HG03432 (cell line): ENCODE measurements at regions not wholly inside any gene's neighbourhood (a gene's known extent, or its start where the extent isn't known, plus 50 kb on each side); places are given as distances from the start of the nearest gene placed in this dataset.
A peak's percentile ranks its signal among the peaks of the same experiment; 100 is the strongest.
"Not testable (repeated sequence)": the region's sequence is repeated elsewhere in the genome, so short reads cannot be mapped to it uniquely, and the experiment has no call there.

ENCODE experiments used
- ATAC-seq: cut with Tn5 transposase; IDR thresholded peaks from one replicate; pipeline ENCODE4 v1.9.1; 2021; ENCODE audit warnings: mild to moderate bottlenecking, moderate library complexity; ENCODE audit not compliant: unreplicated experiment

DNA sequence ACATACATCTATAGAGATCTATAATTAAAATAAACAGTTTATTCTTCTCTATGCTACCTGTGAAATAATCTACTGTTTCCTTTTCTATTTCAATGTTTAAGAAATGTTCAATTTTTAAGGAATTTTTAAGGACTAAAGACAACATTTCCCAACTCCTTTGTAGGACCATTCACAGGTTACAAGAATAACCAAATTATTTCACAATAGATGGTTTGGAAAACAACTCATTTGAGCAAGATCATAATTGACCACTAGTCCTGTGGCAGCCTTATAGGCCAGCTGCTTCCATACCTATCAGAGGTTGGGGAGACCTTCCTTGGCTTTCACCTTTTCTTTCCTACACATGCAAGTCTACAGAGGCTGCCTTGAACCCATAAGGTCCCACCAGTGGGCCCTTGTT lies 193.7 kb downstream of the TTC39B start:
- no peak for ATAC-seq

DNA sequence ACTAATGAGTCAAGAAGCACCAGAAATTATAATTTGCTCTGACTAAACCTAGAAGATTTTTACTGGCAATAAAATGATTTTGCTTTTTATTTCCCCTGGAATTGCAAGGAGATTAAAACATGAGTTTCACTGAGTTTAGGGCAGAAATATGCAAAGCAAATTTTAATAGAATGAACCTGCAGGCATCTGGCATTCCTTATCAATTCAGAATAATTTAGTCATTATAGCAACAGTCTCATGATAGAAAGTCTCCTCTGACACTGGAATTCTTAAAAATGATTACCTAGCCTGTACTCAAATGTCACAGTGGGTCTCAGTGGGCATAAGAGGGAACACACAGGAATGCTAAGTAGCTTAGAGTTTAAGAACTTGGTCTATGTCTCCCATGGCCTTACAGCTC lies 195.9 kb downstream of the TTC39B start:
- ATAC-seq, result no peak

DNA sequence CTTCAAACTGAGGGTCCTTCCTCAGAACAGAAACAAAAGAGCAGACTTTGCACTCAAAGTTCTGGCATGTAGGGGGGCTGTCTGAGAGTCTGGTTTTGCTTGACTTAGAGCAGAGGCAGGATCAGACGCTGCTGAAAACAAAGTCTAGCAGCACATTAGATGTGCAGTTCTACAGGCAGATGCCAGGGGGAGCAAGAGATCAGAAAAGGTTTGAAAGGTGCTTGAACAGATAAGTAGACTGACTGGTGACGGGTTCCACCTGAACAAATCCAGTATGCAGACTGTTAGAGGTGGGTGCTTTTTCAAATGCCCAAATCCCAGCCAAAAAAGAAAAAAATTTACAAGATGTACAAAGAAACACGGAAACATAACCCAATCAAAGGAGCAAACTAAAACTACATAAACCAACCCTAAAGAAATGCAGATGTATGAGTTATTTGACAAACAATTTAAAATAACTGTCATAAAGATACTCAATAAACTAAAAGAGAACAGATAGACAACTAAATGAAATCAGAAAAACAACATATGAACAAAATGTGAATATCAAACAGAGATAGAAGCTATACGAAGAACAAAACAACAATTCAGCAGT lies 194.7 kb upstream of the FREM1 start:
- ATAC-seq, result peak; percentile 93

DNA sequence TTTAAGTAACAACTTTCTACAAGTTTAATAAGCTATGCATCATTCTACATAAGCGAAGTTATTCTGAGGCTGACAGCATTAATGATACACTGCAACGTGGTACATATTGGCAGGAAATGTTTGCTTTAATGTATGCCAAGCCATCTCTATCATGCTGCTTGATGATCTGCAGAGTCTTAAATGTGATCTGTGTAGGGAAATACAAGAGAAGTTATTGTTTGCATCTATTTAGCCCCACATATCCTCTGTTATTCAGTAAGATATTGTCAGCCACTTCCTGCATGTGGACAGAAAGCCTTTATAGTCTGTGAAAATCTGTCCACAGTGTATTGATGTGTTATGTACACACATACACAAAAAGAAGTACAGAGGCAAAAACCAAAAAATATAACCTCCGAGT lies 193.1 kb upstream of the FREM1 start:
- ATAC-seq, result no peak

DNA sequence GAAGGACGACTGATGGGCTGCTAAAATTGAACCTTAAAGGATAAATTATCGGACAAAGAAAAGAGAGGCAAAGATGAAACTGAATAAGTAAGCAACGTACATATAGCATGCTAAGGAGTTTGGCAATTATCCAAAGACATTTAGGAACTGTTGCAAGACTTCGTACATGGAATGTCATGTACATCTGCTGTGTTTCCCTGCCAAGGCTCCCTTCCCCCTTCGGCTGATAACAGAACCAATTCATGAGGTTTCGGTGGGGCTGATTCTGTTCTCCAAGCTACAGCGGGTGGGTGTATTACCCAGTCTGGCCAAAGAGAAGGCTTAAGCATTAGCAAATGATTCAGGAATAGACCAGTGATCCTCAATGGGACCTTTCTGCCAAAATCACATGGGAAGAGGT lies 190.9 kb upstream of the FREM1 start:
- ATAC-seq, result no peak

DNA sequence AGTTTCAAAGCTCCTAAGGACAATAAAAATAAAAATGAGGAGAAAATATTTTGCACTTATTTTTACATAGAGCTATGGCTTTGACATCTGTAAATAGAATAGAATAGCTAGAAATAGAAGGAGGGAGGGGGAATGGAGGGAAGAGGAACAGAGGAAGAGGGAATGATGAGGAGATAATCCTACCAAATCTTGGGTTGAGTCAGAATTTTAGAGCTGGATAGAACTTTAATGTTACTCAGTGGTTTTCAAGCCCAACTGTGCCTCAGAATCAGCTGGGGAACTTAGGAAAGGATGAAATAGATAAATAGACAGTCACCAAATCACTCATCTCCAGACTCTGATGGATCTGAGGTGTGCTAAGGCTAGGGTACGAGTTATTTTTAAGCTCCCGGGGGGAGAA lies 190.3 kb upstream of the FREM1 start:
- ATAC-seq, result no peak

DNA sequence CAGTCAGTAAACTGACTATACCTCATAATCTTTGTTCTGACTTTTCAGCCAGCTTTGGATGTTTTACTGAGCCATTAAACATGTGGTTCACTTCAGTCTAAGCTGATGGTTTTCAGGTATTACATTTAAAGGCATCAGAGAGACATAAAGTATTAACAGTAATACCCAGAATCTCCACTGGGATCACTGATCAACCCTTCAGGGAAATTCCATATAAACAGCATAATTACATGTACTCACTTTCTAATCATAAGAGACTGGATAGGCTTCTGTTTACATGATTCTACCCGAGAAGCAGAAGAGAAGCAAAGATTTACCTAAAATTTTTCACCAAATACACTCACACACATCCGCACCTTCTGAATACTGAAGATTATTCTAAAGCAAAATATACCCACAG lies 186.7 kb upstream of the FREM1 start:
- ATAC-seq, result no peak

DNA sequence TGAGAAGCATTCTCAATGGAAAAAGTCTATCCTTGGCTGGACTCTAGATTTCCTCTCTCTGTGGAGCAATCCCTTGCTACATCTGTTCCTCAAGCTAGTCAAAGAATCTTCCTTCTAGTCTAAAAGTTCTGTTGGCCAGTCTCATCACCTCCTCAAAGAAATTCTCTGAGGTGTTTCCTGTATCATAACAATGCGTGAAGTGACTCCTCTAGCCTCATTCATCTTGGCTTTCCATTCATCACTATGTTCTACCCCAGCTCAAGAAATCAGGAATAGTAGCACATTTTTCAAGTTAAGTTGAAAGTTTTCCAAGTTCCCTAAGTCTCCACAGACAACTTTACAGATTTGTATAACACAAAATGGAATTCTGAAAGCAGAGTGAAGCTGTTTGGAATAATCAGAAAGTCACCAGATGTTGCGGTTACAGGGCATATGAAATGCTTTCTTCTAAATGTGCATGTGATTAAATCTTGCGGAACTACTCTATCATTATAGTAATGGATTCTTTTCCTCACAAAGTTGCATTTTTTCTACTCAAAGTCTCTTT lies 176.6 kb upstream of the FREM1 start:
- no peak for ATAC-seq

DNA sequence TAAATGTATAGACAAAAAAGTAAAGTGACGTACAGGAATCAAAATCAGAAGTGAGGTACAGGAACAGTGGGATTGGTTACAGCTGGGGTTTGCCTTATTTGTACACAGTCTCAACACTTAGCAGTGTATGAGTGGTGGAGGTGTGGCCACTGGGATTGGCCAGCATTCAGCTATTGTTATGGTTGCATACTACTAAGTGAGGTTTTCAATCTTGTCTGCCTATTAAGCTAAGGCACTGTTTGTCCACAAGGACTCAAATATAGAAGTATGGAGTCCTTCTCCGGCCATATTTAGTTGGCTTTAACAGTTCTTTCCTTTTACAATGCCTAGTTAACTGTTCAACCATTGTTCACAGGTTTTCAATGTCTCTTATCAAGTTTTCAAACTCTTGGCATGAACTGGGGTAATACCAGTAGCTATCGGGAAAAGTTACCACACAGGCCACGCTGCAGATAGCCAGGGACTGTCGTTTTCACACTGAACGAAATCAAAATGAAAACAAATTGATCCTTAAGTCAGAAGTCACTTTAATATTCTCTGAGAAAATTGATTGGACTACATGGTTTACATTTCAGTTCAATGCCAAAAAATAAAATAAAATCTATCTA lies 176.0 kb upstream of the FREM1 start:
- no peak for ATAC-seq

DNA sequence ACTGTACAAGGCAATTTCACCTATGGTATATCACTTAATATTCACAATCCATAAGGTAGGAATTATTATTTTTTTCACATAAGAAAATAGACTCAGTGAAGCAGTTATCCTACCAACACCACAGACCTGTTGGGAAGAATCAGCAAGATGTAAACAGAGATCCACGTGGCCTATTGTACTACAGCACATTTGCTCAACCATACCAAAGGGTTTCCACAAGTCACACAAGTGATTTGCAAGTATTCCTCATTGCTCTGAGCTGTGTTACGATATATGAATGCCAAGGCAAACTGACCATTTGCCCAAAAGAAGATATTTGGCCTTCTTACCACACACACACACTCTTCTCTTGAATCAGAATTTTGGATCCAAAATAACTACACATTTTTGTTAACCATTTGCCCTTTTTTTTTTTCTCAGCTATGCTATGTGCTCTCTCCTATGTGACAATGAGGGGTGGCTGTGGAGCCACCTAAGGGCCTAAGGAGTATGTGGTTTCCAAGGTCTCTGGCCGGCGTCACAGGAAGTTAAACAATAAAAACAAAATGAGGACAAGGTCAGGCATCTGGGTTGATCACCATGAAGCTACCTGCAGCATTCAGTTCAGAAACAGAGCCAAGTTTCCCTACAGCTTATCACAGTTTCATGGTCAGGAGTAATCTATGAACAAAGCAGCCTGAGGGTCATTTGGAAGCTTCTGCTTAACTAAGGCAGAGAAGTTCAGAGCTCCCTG lies 171.0 kb upstream of the FREM1 start:
- no peak for ATAC-seq

DNA sequence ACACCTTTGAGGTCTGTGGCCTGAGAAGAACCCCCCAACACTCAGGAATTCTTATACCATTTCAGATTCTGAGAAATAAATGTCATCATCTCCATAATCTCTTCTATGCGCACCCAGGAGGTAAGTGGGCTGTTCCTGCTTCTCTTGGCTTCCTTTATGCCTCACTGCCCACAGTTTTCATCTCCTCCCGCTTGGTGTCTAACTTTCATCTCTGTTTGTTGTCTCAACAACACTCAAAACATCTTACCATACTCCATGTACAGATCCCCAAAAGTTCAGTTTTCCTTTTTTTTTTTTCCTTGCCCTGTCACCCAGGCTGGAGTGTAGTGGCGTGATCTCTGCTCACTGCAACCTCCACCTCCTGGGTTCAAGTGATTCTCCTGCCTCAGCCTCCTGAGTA lies 170.2 kb upstream of the FREM1 start:
- ATAC-seq, result no peak

DNA sequence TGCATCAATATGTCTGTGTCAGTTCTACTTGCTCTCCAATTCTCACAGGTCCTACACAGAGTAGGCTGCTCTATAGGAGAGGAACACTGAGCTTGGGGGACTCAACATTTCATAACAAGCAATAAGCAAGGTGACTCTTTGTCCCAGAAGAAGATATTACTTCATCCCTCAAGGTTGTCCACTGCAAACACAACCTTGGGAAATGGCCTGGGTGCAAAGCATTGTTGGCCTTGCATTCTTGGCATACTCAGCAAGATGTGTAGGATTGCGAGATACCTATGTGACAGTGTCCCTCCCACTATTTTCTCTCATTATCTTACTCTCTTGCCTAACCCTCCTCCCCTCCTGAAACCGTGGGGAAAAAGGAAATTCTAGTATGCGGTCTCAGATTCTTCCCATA lies 169.8 kb upstream of the FREM1 start:
- ATAC-seq, result no peak

DNA sequence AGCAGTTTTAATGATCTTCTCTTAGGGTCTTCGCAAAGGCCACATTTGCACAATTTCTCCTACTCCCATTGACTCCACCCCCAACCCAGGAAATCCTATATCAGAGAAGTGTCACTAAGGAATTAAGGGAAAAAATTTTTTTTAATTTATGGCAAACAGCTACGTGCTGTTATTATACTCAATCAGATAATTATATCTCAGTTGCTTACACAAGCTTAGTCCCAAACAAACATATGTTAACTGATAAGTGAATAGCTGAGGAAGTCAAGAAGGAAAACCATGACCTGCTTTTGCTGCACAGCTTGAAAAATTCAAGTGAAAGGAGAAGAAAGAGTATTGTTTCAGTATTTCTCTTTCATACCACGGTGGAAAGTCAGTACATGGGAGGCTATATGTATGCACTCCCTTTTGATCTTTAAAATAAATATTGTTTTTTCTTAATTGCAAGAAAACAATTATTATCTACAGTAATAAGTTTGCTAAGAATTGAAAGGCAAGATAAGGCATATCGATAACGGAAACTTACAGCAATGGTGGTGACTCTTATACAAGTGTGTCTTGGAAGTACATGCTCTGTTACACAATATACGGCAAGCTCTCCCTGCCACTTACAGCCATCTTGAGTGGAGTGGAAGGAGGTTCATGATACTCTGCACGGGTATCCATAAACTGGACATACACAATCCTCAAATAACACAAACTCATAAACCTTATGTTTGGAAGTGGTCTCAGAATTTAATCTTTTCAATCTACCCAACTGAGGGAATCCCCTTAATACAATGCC lies 167.9 kb upstream of the FREM1 start:
- no peak for ATAC-seq

DNA sequence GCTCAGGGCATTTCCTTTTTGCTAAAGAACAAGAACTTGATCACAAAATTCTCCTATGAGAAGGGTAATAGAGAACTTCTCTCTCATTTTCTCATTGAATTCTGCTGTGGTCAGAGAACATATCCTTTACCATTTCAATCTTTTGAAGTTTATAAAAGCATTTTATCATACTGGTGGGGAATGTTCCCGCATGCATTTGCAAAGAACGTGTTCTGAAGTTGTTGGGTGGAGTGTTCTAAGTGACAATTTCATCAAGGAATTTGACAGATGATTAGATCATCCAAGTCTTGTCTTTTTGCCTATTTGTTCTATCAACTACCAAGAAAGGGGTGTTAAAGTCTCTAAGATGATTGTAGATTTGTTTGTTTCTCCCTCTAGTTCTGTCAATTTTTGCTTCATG lies 163.4 kb upstream of the FREM1 start:
- no peak for ATAC-seq

DNA sequence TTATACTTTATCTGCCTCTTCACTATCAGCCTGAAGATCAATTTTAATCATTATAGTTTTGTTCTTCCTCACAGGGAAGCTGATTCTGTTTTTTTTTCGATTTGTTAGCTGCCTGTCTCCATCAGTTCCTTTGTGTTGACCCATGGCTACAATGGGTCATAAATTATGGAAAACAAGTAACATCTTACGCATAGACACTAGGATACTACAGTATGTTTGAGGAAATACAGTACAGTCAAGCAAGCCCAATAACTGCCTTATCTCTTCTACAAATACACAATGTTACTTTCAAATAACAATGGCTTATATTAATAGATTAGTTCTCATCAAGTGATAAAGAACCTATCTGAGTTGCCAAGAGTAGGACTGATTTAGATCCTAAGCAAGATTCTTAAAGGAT lies 160.5 kb upstream of the FREM1 start:
- ATAC-seq, result no peak

DNA sequence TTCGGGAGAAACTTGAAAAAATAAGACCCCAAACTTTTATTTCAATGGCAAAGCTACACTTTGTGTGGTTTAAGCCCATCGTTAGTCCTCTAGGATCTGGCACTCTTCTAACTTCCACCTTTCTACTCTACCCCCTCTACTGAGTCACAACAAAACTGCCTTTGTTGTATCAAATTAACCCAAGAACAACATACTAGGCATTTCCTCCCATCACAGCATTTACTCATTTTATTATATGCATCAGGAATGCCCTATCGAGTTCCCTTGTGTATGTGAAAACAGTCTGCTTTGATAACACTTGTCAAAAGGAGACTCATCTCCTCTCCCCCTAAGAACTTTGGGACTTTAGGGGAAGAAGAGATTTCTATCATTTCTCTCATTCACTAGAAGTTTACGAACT lies 158.9 kb upstream of the FREM1 start:
- no peak for ATAC-seq

DNA sequence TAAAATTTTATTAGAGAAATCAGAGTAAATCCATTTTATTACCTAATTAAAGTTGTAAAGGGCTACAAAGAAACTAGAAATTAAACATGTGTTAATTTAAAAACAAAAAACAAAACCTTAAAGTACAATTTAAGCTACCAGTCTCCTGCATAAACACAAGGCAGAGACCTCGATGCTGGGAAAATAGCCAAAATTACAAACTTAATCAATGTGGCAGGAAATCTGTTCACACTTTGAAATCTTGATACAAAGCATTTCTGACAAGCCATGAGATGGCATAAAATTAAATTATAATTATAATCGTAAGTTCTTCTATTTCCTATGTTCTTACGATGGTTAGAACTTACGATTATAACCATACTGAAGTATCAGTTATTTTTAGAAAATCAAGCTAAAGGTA lies 158.0 kb upstream of the FREM1 start:
- ATAC-seq, result no peak

DNA sequence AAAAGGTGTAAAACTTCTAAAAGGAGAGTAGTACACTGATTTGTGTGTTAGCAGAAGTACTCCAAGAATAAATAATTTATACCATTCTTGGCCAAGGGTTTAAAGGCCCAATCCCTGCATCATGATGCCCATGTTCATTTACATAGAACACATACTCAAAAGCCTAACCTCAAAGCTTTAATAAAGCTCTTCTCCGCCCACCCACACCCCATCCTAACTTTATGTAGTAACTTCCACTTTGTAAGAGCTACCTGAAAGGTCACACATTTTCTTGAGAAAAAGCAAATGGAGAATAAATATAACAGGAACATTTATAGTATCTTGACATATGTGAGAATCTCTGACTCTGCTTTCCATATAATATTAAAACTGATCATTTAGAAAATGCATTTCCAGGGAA lies 148.8 kb upstream of the FREM1 start:
- no peak for ATAC-seq

DNA sequence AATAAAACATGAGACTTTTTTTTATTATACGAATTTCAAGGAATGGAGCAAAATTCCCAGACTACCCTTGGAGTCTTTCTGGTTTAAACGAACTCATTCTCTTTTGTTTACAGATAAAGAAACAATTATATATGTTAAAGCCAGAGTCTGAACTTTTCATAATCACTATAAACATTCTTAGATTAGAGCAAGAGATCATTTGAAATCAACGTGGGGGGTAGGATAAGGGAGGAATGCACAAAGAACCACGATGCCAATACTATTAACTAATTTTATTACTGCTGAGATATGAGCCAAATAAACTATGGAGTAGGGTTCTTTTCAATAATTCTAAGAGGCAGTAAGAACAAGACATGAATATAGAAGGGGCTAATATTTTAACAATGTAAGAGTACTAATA lies 148.0 kb upstream of the FREM1 start:
- ATAC-seq, result no peak

DNA sequence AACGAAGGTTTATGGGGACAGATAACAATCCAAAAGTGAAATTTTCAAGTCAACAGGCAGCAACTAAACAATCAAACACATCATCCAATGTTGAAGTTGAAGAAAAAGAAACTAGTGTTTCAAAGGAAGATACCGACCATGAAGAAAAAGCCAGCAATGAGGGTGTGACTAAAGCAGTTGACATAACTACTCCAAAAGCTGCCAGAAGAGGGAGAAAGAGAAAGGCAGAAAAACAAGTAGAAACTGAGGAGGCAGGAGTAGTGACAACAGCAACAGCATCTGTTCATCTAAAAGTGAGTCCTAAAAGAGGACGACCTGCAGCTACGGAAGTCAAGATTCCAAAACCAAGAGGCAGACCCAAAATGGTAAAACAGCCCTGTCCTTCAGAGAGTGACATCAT lies 145.1 kb upstream of the FREM1 start:
- ATAC-seq, result not testable (repeated sequence)

DNA sequence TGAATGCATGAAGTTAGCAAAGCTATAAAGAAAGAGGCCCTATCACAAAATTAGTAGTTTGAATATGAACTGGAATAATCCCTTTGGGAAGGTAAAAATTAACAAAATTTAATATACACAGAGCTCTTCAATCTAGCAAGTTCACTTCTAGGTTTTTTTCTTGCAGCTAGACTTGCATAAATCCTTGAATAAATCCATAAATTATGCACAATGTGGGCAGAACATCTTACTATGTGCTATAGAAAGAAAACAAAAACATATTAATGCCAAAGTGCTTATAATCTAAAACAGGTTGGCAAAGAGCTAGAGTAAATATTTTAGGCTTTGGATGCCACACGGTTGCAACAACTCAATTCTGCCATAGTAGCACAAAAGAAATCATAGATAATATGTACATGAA lies 138.5 kb upstream of the FREM1 start:
- ATAC-seq, result no peak
